ENCODE measurements at regions not wholly inside any gene's neighbourhood (a gene's known extent, or its start where the extent isn't known, plus 50 kb on each side); places are given as distances from the start of the nearest gene placed in this dataset.

DNA sequence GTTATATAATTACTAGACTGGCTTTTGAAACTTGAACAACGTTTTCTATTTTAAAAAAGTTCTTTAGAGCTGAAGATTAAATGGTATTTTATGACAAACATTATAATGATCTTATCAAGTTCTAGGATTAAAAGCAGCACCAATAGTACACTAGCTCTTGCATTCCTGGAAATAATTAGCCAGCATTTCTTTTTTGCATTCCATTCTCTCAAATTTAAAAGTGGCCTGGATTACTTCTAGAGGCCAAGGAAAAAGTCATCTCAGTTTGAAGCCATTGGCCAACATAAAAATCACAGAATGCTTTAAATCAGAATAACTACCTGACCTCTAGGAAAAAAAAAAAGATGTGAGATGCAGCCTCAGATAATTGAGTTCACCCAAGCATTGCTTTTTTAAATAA lies 1326.4 kb upstream of the SORCS1 start:
- DNase-seq (ENCODE audit: low read depth in 4 of 4, low spot score in 3 of 4) = peak in 1 of 4 donors; percentile 4

DNA sequence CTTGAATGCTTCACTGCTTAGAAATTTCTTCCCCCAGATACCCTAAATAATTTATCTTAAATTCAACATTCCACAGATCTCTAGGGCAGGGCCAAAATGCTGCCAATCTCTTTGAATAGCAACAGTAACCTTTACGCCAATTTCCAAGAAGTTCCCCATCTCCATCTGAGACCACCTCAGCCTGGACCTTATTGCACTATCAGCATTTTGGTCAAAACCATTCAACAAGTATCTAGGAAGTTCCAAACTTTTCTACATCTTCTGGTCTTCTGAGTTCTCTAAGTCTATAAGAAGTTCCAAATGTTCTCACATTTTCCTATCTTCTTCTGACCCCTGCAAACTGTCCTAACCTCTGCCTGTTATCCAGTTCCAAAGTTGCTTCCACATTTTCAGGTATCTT lies 1306.9 kb upstream of the SORCS1 start:
- no peak for DNase-seq (ENCODE audit: low read depth in 4 of 4, low spot score in 3 of 4)

DNA sequence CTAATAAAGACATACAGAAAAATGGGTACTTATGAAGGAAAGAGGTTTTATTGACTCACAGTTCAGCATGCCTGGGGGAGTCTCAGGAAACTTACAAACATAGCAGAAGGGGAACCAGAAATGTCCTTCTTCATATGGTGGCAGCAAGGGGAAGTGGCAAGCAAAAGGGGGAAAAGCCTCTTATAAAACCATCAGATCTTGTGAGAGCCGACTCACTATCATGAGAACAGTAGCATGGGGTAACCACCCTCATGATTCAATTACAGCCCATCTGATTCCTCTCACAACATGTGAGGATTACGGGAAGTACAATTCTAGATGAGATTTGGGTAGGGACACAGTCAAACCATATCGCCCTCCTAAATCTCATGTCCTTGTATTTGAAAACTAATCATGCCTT lies 1305.4 kb upstream of the SORCS1 start:
- no peak for DNase-seq (ENCODE audit: low read depth in 4 of 4, low spot score in 3 of 4)

- DNase-seq (ENCODE audit: low read depth in 4 of 4, low spot score in 3 of 4) = peak in 2 of 4 donors; percentile 4 to 20
These were observed 1301.5 kb upstream of the SORCS1 start for GRCh38 chr10:108465871-108466641.

DNA sequence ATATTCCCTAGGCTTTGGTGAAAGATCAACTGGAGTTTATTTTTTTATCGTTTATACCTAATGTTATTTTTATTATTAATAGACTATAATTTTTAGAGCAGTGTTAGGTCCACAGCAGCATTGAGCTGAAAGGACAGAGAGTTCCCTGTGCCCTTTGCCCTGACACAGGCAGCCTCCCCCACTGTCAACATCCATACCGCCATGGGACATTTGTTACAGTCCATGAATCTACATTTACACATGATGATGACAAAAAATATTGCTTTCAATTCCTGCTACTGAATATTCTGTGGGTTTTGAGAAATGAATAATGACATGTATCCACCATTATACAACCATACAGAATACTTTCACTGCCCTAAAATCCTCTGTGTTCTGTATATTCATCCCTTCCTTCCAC lies 1297.5 kb upstream of the SORCS1 start:
- no peak for DNase-seq (ENCODE audit: low read depth in 4 of 4, low spot score in 3 of 4)

DNA sequence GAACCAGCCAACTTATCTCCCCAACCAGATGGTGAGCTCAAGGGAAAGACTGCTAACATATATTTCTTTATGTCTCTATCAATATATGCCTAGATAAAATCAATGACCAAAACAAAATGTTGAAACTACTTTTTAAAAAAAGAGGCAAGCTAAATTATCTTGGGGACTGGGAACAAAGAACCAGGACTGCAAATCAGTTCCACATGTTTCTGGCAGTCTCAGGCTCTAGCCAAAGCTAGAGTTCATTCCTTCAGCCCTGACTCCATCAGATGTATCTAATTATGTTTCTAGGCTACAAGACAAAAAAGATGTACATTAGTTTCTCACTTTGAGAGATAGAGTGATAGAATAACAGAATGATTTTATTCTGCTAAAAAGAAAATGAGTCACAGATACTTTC lies 1290.3 kb upstream of the SORCS1 start:
- no peak for DNase-seq (ENCODE audit: low read depth in 4 of 4, low spot score in 3 of 4)

DNA sequence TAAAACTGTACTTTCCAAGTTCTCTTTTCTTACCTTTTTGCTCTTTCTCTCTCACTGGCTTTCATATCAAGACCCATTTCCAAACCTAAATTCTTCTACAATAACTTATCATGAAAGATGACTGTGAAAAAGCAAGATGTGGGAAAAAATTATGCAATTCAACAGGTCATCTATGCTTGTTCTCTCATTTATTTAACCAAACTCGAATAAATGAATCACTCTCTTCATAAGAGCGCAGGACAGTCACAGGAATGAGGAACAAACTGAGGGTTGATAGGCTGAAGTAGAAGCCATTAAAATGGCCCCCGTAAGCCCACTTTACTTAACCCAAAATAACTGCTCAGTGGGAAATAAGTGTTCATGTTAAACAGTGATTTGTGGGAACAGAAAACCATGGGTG lies 1289.7 kb upstream of the SORCS1 start:
- DNase-seq (ENCODE audit: low read depth in 4 of 4, low spot score in 3 of 4) = no peak

- no peak for DNase-seq (ENCODE audit: low read depth in 4 of 4, low spot score in 3 of 4)
These were observed 1288.7 kb upstream of the SORCS1 start for GRCh38 chr10:108453166-108453565.

GRCh38 chr10:108452533-108452932 lies 1288.0 kb upstream of the SORCS1 start:
- no peak for DNase-seq (ENCODE audit: low read depth in 4 of 4, low spot score in 3 of 4)

- no peak for DNase-seq (ENCODE audit: low read depth in 4 of 4, low spot score in 3 of 4)
These were observed 1285.8 kb upstream of the SORCS1 start for GRCh38 chr10:108450280-108450679.

GRCh38 chr10:108445746-108446145 lies 1281.2 kb upstream of the SORCS1 start:
- no peak for DNase-seq (ENCODE audit: low read depth in 4 of 4, low spot score in 3 of 4)

- DNase-seq (ENCODE audit: low read depth in 4 of 4, low spot score in 3 of 4) = no peak
These were observed 1279.1 kb upstream of the SORCS1 start for GRCh38 chr10:108443636-108444035.

GRCh38 chr10:108439397-108439796 lies 1274.9 kb upstream of the SORCS1 start:
- no peak for DNase-seq (ENCODE audit: low read depth in 4 of 4, low spot score in 3 of 4)

DNA sequence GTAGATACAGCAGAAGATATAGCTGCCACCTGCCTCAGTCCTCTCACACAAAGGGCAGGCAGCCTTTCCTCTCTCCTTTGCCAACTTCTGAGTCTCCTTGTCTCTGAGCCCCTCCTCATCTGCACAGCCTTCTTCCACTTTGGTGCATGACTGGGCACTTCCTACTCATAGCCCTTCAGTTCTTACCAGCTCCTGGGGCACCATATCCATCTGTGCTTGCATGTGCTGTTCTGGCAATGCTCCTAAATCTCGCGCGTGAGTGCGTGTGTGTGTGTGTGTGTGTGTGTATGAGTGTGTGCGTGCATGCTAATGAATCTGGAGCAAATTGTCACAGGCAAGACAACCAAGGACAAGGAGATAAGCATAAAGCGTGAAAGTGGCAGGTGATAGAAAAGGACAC lies 1271.6 kb upstream of the SORCS1 start:
- no peak for DNase-seq (ENCODE audit: low read depth in 4 of 4, low spot score in 3 of 4)

GRCh38 chr10:108434559-108435252 lies 1270.2 kb upstream of the SORCS1 start:
- no peak for DNase-seq (ENCODE audit: low read depth in 4 of 4, low spot score in 3 of 4)

DNA sequence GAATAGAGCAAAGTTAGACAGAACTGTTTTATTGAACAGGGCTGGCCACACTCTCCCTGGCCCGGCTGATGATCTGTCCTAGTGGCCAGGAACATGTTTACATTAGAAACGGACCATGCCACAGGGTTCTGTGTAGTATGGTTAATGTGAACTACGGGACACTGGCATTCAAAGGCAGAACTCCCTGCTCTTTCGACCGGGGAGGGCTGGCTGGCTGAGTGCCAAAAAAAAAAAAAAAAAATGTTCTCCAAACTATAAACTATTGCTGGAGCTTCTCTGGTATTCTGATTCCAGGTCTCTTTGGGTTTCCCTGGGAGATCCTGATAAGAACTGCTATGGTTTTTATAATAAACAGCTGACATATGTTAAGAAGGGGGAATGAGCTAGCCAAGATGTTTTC lies 1262.6 kb upstream of the SORCS1 start:
- DNase-seq (ENCODE audit: low read depth in 4 of 4, low spot score in 3 of 4) = peak in 2 of 4 donors; percentile 14 to 15

DNA sequence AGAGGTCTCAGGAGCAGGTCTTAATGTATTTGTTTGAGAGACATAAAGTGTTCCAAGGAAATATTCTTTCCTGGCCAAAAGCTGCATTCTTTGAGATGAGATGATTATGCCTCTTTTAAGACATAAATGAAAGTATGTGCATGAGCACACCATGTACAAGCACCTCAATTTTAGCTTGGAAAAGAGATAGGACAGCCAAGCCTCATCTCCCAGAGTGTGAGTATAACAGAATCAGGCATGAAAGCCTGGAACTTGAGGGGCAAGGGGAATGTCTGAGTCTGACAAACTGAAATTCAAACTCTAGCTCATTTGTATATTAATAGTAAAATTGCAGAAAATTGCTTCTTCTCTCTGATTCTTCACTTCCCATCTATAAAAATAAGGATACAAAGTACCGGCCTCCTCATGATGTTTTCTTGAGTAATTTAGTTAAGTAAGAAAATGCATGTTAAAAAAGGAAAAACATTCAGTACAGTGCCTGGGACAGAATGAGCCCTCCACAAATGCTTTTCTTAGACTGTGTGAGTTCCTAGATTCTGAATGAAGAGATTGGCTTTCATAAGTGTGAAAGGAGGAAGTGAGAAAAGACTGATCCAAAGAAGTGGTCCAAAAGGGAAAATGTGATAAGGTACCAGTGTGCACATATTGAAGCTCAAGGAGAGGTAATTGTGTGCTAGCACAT lies 1260.9 kb upstream of the SORCS1 start:
- DNase-seq (ENCODE audit: low read depth in 4 of 4, low spot score in 3 of 4) = no peak

DNA sequence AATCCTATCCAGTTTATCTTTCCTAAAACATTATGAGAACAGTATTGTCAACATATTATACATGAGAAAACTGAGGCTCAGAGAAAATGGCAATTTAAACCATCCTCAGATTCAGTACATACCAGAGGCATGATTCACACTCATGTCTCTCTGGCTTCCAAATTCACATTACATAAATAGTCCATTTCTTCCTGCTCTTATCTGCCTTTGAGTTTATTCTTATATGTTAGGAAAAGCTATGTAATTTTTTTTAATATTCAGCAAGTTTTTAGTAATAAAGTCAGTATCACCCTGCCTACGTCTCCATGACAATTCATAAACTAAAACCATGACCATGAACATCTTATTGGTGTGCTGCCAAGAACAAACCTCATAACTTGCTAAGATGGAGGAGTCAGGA lies 1260.2 kb upstream of the SORCS1 start:
- no peak for DNase-seq (ENCODE audit: low read depth in 4 of 4, low spot score in 3 of 4)

DNA sequence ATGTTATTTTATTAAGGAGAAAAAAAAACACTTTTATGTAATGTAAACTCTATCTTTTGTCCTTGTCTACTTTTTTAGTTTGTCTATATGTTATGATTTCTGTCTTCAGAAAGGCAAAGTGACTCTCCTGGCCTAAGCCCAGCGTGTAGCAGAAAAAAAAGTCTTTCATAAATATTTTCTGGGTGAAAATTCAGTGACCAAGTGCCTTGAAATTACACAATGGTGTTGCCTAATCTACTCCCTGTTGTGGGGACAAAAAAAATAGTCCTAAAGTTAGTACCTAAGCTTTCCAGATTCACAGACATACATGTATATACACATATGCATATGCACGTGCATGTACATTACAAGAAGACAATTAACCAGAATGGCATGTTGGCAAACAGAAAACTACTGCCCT lies 1257.8 kb upstream of the SORCS1 start:
- no peak for DNase-seq (ENCODE audit: low read depth in 4 of 4, low spot score in 3 of 4)

DNA sequence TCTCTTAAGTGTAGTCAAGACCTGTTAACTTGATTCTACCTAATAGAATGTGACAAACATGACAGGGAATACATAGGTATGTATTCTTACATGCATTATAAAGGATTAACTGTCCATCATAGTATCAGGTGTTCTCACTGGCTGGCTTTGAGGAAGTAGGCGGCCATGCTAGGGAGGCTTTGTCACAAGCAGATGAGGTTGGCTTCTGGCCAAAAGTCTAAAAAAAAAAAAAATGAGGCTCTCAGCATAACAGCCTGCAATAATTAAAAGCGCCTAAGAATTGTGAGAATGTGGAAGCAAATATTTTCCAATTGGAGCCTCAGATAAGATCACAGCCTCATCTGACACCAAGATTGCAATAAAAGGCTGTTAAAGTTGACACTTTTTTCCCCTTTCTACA lies 1256.8 kb upstream of the SORCS1 start:
- DNase-seq (ENCODE audit: low read depth in 4 of 4, low spot score in 3 of 4) = no peak

DNA sequence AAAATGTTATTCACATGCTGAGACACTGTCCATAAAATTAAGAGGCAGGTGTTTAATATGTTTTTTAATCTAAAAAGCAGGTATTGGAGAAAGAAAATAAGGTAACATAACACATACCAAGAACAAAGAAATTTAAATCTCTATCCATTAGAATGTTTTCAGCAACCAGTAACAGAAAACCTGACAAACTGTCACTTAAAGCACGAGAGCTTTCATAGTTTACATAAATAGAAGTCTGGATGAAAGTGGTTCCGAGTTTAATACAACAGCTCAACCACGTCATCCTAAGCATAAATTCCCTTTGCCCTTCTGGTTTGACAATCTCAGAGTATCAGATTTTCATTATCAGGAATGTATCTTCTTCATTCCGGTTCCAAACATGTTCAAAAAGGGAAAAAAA lies 1249.4 kb upstream of the SORCS1 start:
- no peak for DNase-seq (ENCODE audit: low read depth in 4 of 4, low spot score in 3 of 4)

DNA sequence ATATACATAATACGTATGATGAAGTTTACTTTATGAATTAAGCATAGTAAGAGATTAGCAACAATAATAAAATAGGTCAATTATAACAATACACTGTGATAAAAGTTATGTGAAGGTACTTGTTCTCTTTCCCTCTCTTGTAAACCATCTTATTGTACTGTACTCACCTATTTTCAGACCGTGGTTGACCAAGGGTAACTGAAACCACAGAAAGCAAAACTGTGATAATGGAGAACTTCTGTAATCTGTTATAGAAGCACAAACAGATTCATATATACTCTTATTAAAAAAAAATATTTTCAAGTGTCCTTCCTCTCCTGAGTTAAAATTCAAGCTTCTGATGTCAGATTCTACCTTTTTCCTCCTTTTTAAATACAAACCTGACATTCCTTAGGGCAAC lies 1247.8 kb upstream of the SORCS1 start:
- DNase-seq (ENCODE audit: low read depth in 4 of 4, low spot score in 3 of 4) = no peak
